Liver (tissue), 8 donors: ENCODE measurements at regions not wholly inside any gene's neighbourhood (a gene's known extent, or its start where the extent isn't known, plus 50 kb on each side); places are given as distances from the start of the nearest gene placed in this dataset.

Experiments
- DNase-seq: peaks from one replicate; pipeline ENCODE4 v3.0.0-alpha.2; 2017; ENCODE audit warnings: low spot score
- H3K27ac ChIP-seq, 2 donors: one replicate each; pipeline ENCODE4 v1.7.0; 2013; ENCODE audit warnings: inconsistent platforms in 2 of 2, low read length in 2 of 2, control low read depth in 1 of 2, low read depth in 1 of 2, mild to moderate bottlenecking in 1 of 2
- H3K27me3 ChIP-seq, 4 donors: one replicate each; pipeline versions ENCODE4 v1.6.1 to v1.7.0; 2013; ENCODE audit warnings: low read length in 3 of 4, inconsistent platforms in 1 of 4, mild to moderate bottlenecking in 1 of 4, moderate library complexity in 1 of 4; ENCODE audit not compliant: control insufficient read depth in 4 of 4, insufficient read depth in 4 of 4
- H3K36me3 ChIP-seq, 4 donors: one replicate each; pipeline versions ENCODE4 v1.6.1 to v1.7.0; 2013; ENCODE audit warnings: low read length in 3 of 4, mild to moderate bottlenecking in 3 of 4, low read depth in 1 of 4, moderate library complexity in 1 of 4; ENCODE audit not compliant: control insufficient read depth in 4 of 4, insufficient read depth in 3 of 4
- H3K4me1 ChIP-seq, 4 donors: one replicate each; pipeline versions ENCODE4 v1.6.1 to v1.7.0; 2013; ENCODE audit warnings: low read length in 3 of 4, mild to moderate bottlenecking in 3 of 4, moderate library complexity in 1 of 4; ENCODE audit not compliant: control insufficient read depth in 4 of 4, insufficient read depth in 4 of 4
- H3K4me3 ChIP-seq, 3 donors: one replicate each; pipeline versions ENCODE4 v1.6.1 to v1.7.0; 2013; ENCODE audit warnings: low read length in 3 of 3, control low read depth in 1 of 3, low read depth in 1 of 3, mild to moderate bottlenecking in 1 of 3
- H3K9ac ChIP-seq, 2 donors: one replicate each; pipeline ENCODE4 v1.7.0; 2013; ENCODE audit warnings: low read length in 2 of 2, mild to moderate bottlenecking in 2 of 2, moderate library complexity in 2 of 2, control low read depth in 1 of 2, low read depth in 1 of 2
- H3K9me3 ChIP-seq, 4 donors: one replicate each; pipeline versions ENCODE4 v1.6.1 to v1.7.0; 2013; ENCODE audit warnings: low read length in 3 of 4; ENCODE audit not compliant: control insufficient read depth in 4 of 4
- ATF3 ChIP-seq: IDR thresholded peaks from 2 replicates; pipeline ENCODE4 v1.6.1; 2016; ENCODE audit warnings: antibody characterized with exemption
- CTCF ChIP-seq: fragments of 150-350 bp; IDR thresholded peaks from 2 replicates; pipeline ENCODE4 v1.5.1; 2017; ENCODE audit warnings: improper control_type of control experiment, low read depth, low read length; ENCODE audit not compliant: missing input control
- EGR1 ChIP-seq, 2 donors: IDR thresholded peaks; 2 replicates each; pipeline ENCODE4 v1.6.1; 2016 to 2018; ENCODE audit warnings: antibody characterized with exemption in 2 of 2, low read depth in 2 of 2
- FOXA1 ChIP-seq: IDR thresholded peaks from 2 replicates; pipeline ENCODE4 v1.6.1; 2016; ENCODE audit warnings: antibody characterized with exemption
- FOXA2 ChIP-seq: IDR thresholded peaks from 2 replicates; pipeline ENCODE4 v1.6.1; 2016; ENCODE audit warnings: antibody characterized with exemption
- GABPA ChIP-seq, 2 donors: IDR thresholded peaks in 1 of 2; conservative IDR thresholded peaks in 1 of 2; 2 replicates each; pipeline ENCODE4 v1.6.1; 2016; ENCODE audit warnings: antibody characterized with exemption in 2 of 2, mild to moderate bottlenecking in 1 of 2, moderate library complexity in 1 of 2
- HNF4A ChIP-seq, 2 donors: conservative IDR thresholded peaks; 2 replicates each; pipeline ENCODE4 v1.6.1; 2016; ENCODE audit warnings: antibody characterized with exemption in 2 of 2, mild to moderate bottlenecking in 2 of 2
- HNF4G ChIP-seq: IDR thresholded peaks from 2 replicates; pipeline ENCODE4 v1.6.1; 2016; ENCODE audit warnings: antibody characterized with exemption
- MAX ChIP-seq: IDR thresholded peaks from 2 replicates; pipeline ENCODE4 v1.6.1; 2016; ENCODE audit warnings: antibody characterized with exemption
- RAD21 ChIP-seq, 2 donors: IDR thresholded peaks; 2 replicates each; pipeline ENCODE4 v1.6.1; 2016; ENCODE audit warnings: antibody characterized with exemption in 2 of 2, mild to moderate bottlenecking in 2 of 2
- REST ChIP-seq: IDR thresholded peaks from 2 replicates; pipeline ENCODE4 v1.6.1; 2016; ENCODE audit warnings: antibody characterized with exemption, mild to moderate bottlenecking
- RXRA ChIP-seq, 2 donors: IDR thresholded peaks; 2 replicates each; pipeline ENCODE4 v1.6.1; 2017 to 2018; ENCODE audit warnings: antibody characterized with exemption in 2 of 2, mild to moderate bottlenecking in 1 of 2
- SP1 ChIP-seq: IDR thresholded peaks from 2 replicates; pipeline ENCODE4 v1.6.1; 2018; ENCODE audit warnings: antibody characterized with exemption, mild to moderate bottlenecking
- YY1 ChIP-seq: IDR thresholded peaks from 2 replicates; pipeline ENCODE4 v1.6.1; 2016; ENCODE audit warnings: antibody characterized with exemption, mild to moderate bottlenecking
- ZBTB33 ChIP-seq: IDR thresholded peaks from 2 replicates; pipeline ENCODE4 v1.6.1; 2016; ENCODE audit warnings: antibody characterized with exemption
- WGBS: extraction: QIAGEN DNeasy Blood & Tissue Kit; methylation state at CpG from one replicate; pipeline ENCODE4 v1.1.7; 2013; 5-methylcytosine and 5-hydroxymethylcytosine counted together
- donor health status: healthy.
- donor health status: healthy.
- donor health status: healthy.
- donor health status: healthy.
- donor health status: healthy.

GRCh38 chr3:180409170-180409569 is 192.8 kb upstream of the TTC14 start:
- H3K9ac ChIP-seq = no peak overlapping the region
- no peaks in the 10 kb centered on the region for H3K4me1 ChIP-seq
- no peaks in the 10 kb centered on the region for H3K27me3 ChIP-seq
- no peaks in the 10 kb centered on the region for H3K9me3 ChIP-seq
- H3K36me3 ChIP-seq = no peaks in the 10 kb centered on the region
- no peak overlapping the region for H3K27ac ChIP-seq
- H3K4me3 ChIP-seq = no peak overlapping the region
- no peak for TF ChIP-seq MAX
- TF ChIP-seq EGR1 (IDR thresholded peaks at IDR 0.05; ENCODE audit: low read depth in 2 of 2) = no peak
- TF ChIP-seq ZBTB33 = no peak
- TF ChIP-seq SP1 = no peak
- no peak for DNase-seq

- H3K4me1 ChIP-seq = no peaks in the 10 kb centered on the region
- H3K9ac ChIP-seq = no peak overlapping the region
- no peak overlapping the region for H3K27ac ChIP-seq
- no peaks in the 10 kb centered on the region for H3K9me3 ChIP-seq
- no peak for DNase-seq
- H3K36me3 ChIP-seq = no peaks in the 10 kb centered on the region
- no peak overlapping the region for H3K4me3 ChIP-seq
- no peaks in the 10 kb centered on the region for H3K27me3 ChIP-seq
- no peak for TF ChIP-seq CTCF
- no peak for TF ChIP-seq GABPA (IDR thresholded peaks at IDR 0.05 in 1 of 2, conservative IDR thresholded peaks at IDR 0.05 in 1 of 2)
- TF ChIP-seq SP1 = no peak
- no peak for TF ChIP-seq HNF4G
- no peak for TF ChIP-seq YY1
- TF ChIP-seq RXRA (IDR thresholded peaks at IDR 0.05) = no peak
- TF ChIP-seq EGR1 (IDR thresholded peaks at IDR 0.05; ENCODE audit: low read depth in 2 of 2) = no peak
- no peak for TF ChIP-seq FOXA2
- TF ChIP-seq HNF4A (conservative IDR thresholded peaks at IDR 0.05) = no peak
- no peak for TF ChIP-seq RAD21 (IDR thresholded peaks at IDR 0.05)
- TF ChIP-seq FOXA1 = no peak
- TF ChIP-seq ZBTB33 = no peak
- no peak for TF ChIP-seq ATF3
- TF ChIP-seq REST = no peak
- 58% methylated on average over 2 of the region's 2 CpGs for WGBS
These were observed 192.1 kb upstream of the TTC14 start for GRCh38 chr3:180409883-180410282.
